ENCODE measurements at regions not wholly inside any gene's neighbourhood (a gene's known extent, or its start where the extent isn't known, plus 50 kb on each side); places are given as distances from the start of the nearest gene placed in this dataset.
A peak's percentile ranks its signal among the peaks of the same experiment; 100 is the strongest.

DNA sequence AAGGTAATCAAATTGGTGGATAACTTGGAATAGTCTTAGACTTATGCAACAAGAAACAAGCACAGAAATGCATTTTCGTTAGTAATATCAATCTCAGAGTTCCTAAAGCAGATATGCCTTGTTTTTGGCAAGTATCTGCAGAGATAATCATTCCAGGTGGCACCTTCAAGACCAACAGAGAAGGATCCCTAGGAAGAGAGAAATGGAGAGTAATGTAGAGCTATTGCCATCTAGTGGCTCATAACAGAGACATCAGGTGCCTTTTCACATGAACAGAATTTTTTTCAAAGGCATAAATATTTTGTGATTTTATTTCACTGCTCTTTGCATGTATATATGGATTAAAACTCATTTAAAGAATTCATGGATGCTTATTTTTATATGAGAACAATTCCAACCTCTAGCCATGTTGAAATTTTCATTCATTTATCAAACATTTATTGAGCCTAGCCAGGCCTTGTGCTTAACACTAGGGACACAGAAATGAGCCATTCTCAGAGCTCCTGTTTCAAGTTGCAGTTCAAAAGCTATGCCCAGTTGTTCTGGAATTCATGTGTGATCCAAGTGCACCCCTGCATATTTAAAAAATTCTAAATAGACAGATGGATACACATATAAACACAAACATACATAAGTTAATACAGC, 117.5 kb upstream of the OR13F1 start:
- no peak for TF ChIP-seq EZH2 (IDR thresholded peaks at IDR 0.05; ENCODE audit: borderline replicate concordance, low read length)
- TF ChIP-seq, protein P1, sequence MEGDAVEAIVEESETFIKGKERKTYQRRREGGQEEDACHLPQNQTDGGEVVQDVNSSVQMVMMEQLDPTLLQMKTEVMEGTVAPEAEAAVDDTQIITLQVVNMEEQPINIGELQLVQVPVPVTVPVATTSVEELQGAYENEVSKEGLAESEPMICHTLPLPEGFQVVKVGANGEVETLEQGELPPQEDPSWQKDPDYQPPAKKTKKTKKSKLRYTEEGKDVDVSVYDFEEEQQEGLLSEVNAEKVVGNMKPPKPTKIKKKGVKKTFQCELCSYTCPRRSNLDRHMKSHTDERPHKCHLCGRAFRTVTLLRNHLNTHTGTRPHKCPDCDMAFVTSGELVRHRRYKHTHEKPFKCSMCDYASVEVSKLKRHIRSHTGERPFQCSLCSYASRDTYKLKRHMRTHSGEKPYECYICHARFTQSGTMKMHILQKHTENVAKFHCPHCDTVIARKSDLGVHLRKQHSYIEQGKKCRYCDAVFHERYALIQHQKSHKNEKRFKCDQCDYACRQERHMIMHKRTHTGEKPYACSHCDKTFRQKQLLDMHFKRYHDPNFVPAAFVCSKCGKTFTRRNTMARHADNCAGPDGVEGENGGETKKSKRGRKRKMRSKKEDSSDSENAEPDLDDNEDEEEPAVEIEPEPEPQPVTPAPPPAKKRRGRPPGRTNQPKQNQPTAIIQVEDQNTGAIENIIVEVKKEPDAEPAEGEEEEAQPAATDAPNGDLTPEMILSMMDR (IDR thresholded peaks at IDR 0.05; ENCODE audit: low read length), result peak; percentile 67; the same call in 1 of the 2 replicates
